Ovary (tissue), 7 donors: ENCODE measurements at regions not wholly inside any gene's neighbourhood (a gene's known extent, or its start where the extent isn't known, plus 50 kb on each side); places are given as distances from the start of the nearest gene placed in this dataset.
A peak's percentile ranks its signal among the peaks of the same experiment; 100 is the strongest.

Source experiments
- DNase-seq, 5 donors: peaks; one replicate each; pipeline ENCODE4 v3.0.0-alpha.2; 2019 to 2020
- H3K27ac ChIP-seq, 2 donors: fragments of 200-600 bp; one replicate each; pipeline versions ENCODE4 v1.5.1 to v1.8.0; 2019 to 2022
- H3K27me3 ChIP-seq: fragments of 200-600 bp; one replicate; pipeline ENCODE4 v1.8.0; 2022
- H3K36me3 ChIP-seq: fragments of 200-600 bp; sonication (generic); one replicate; pipeline ENCODE4 v1.5.1; 2019
- H3K4me1 ChIP-seq: one replicate; pipeline ENCODE4 v1.8.1; 2013; ENCODE audit warnings: mild to moderate bottlenecking, moderate library complexity; ENCODE audit not compliant: insufficient read depth
- H3K4me3 ChIP-seq: fragments of 200-600 bp; sonication (generic); one replicate; pipeline ENCODE4 v1.5.1; 2017
- H3K9me3 ChIP-seq, 2 donors: fragments of 200-600 bp in 1 of 2; sonication (generic) in 1 of 2; one replicate each; pipeline versions ENCODE4 v1.5.1 to v1.8.1; 2013 to 2019; ENCODE audit warnings: mild to moderate bottlenecking in 1 of 2, moderate library complexity in 1 of 2
- CTCF ChIP-seq, 3 donors: fragments of 450-650 bp in 2 of 3; fragments of 200-600 bp in 1 of 3; IDR thresholded peaks; one replicate each; pipeline versions ENCODE4 v1.5.1 to v1.8.0; 2016 to 2022; ENCODE audit warnings: antibody characterized with exemption in 3 of 3, mild to moderate bottlenecking in 1 of 3
- EP300 ChIP-seq: sonication (generic); formaldehyde crosslinking; IDR thresholded peaks from one replicate; pipeline ENCODE4 v1.6.1; 2017; ENCODE audit warnings: antibody characterized with exemption
- POLR2A ChIP-seq: fragments of 450-650 bp; IDR thresholded peaks from one replicate; pipeline ENCODE4 v1.6.1; 2017; ENCODE audit warnings: antibody characterized with exemption, mild to moderate bottlenecking, moderate library complexity
- WGBS, 3 donors: extraction: QIAGEN DNeasy Blood & Tissue Kit in 1 of 3; methylation state at CpG; one replicate each; pipeline versions ENCODE4 v1.1.5 to v1.1.7; 2013 to 2017; 5-methylcytosine and 5-hydroxymethylcytosine counted together
- intact Hi-C, 4 donors: fragments of 100-400 bp; cut with DNase I; formaldehyde crosslinking; loops; one replicate each; pipeline versions ENCODE4 v1.11.0 to v1.15.1; 2022 to 2023
- donor health status: DM: no; HTN: no; CAD: no; lungs with moderate emphysema.
- donor health status: DM: no; HTN: no; CAD: no.
- donor health status: Bipolar disorder and iron deficiency.
- donor health status: DM: no; HTN: no; CAD: no.
- donor health status: DM: yes; HTN: yes; CAD: no.

- intact Hi-C loops = no loop called here
- Histone ChIP-seq H3K9me3 (no peaks in the 10 kb centered on the region), H3K4me3 (no peak overlapping the region), H3K4me1 (no peaks in the 10 kb centered on the region), H3K36me3 (no peaks in the 10 kb centered on the region), H3K27me3 (no peaks in the 10 kb centered on the region), H3K27ac (no peak overlapping the region)
- TF ChIP-seq EP300 = no peak
- no peak for TF ChIP-seq CTCF (IDR thresholded peaks at IDR 0.05)
- TF ChIP-seq POLR2A = no peak
- 60 to 69% (median 60%) methylated on average over 5 of the region's 5 CpGs for WGBS, 3 donors
- DNase-seq = peak in 1 of 5 donors; percentile 15
Measured at GRCh38 chr16:79874391-79874790, 273.9 kb upstream of the MAF start.

- TF ChIP-seq EP300 (no peak), CTCF (IDR thresholded peaks at IDR 0.05) (no peak), POLR2A (no peak)
- 78 to 90% (median 82%) methylated on average over 5 of the region's 5 CpGs for WGBS, 3 donors
- no peak overlapping the region for H3K27ac ChIP-seq
- no peaks in the 10 kb centered on the region for H3K4me1 ChIP-seq
- H3K4me3 ChIP-seq = no peak overlapping the region
- no peaks in the 10 kb centered on the region for H3K36me3 ChIP-seq
- intact Hi-C loops = no loop called here
- no peaks in the 10 kb centered on the region for H3K9me3 ChIP-seq
- no peak for DNase-seq
- no peaks in the 10 kb centered on the region for H3K27me3 ChIP-seq
Measured at GRCh38 chr16:79873825-79874224, 273.3 kb upstream of the MAF start.

- 90 to 92% (median 92%) methylated on average over 6 of the region's 6 CpGs for WGBS, 3 donors
- DNase-seq = no peak
Measured at GRCh38 chr16:79871906-79872305, 271.4 kb upstream of the MAF start.

GRCh38 chr16:79870016-79870886 is 269.7 kb upstream of the MAF start:
- no peaks in the 10 kb centered on the region for H3K36me3 ChIP-seq
- 96 to 98% (median 97%) methylated on average over 16 of the region's 16 CpGs for WGBS, 3 donors
- no peak overlapping the region for H3K27ac ChIP-seq
- no peak overlapping the region for H3K4me3 ChIP-seq
- no peaks in the 10 kb centered on the region for H3K9me3 ChIP-seq
- intact Hi-C loops = no loop called here
- H3K27me3 ChIP-seq = no peaks in the 10 kb centered on the region
- no peak for DNase-seq
- TF ChIP-seq POLR2A (no peak), CTCF (IDR thresholded peaks at IDR 0.05) (no peak), EP300 (no peak)
- no peaks in the 10 kb centered on the region for H3K4me1 ChIP-seq

More at GRCh38 chr16:79871906-79872305, 271.4 kb upstream of the MAF start:
- intact Hi-C loops = no loop called here
- H3K4me3 ChIP-seq = no peak overlapping the region
- H3K27ac ChIP-seq = no peak overlapping the region
- TF ChIP-seq CTCF (IDR thresholded peaks at IDR 0.05) (no peak), EP300 (no peak), POLR2A (no peak)
- H3K9me3 ChIP-seq = no peaks in the 10 kb centered on the region
- H3K36me3 ChIP-seq = no peaks in the 10 kb centered on the region
- H3K27me3 ChIP-seq = no peaks in the 10 kb centered on the region
- H3K4me1 ChIP-seq = no peaks in the 10 kb centered on the region
